Panc1 (cell line): ENCODE measurements at regions not wholly inside any gene's neighbourhood (a gene's known extent, or its start where the extent isn't known, plus 50 kb on each side); places are given as distances from the start of the nearest gene placed in this dataset.

Experiments used
- ATAC-seq: fragments of 200-7000 bp; cut with Tn5 transposase; 2 replicates; pipeline ENCODE4 v1.9.1; 2020; ENCODE audit warnings: mild to moderate bottlenecking, moderate library complexity
- BruUV-seq: library from RNA; stranded (reverse); fragments of 400-500 nt; replicated peaks from 2 replicates; lab custom pipeline; 2021; lab: Mats Ljungman, UMichigan
- CTCF ChIA-PET: fragments of 300-600 bp; sonication (Branson Sonifier 250); formaldehyde crosslinking; loops from one replicate; lab custom pipeline; 2022; ENCODE audit warnings: antibody characterized with exemption; lab: Charles Lee
- POLR2A ChIA-PET: fragments of 300-600 bp; sonication (Branson Sonifier 250); formaldehyde crosslinking; loops from one replicate; lab custom pipeline; 2022; ENCODE audit warnings: antibody characterized with exemption; lab: Charles Lee
- DNase-seq: peaks from one replicate; pipeline ENCODE4 v3.0.0-alpha.2; 2010; ENCODE audit warnings: low read depth, low spot score
- H3K27ac ChIP-seq: 2 replicates; pipeline ENCODE4 v1.5.1; 2011; ENCODE audit warnings: mild to moderate bottlenecking, low read length, inconsistent platforms
- H3K27me3 ChIP-seq: fragments of 200-500 bp; sonication (Bioruptor generic); 2 replicates; pipeline ENCODE4 v1.6.0; 2014; ENCODE audit warnings: low read length, inconsistent platforms; ENCODE audit not compliant: control insufficient read depth, insufficient read depth
- H3K36me3 ChIP-seq: fragments of 200-500 bp; sonication (Bioruptor generic); 2 replicates; pipeline ENCODE4 v1.5.1; 2014; ENCODE audit warnings: inconsistent platforms, mild to moderate bottlenecking, low read length, moderate library complexity; ENCODE audit not compliant: control insufficient read depth, insufficient read depth
- H3K4me1 ChIP-seq: 2 replicates; pipeline ENCODE4 v1.5.1; 2011; ENCODE audit warnings: inconsistent platforms, mild to moderate bottlenecking, low read length, moderate library complexity; ENCODE audit not compliant: control insufficient read depth, insufficient read depth
- H3K4me3 ChIP-seq, 2 experiments: 2 replicates each; pipeline ENCODE4 v1.5.1; 2011 to 2012; ENCODE audit warnings: low read depth in 2 of 2, low read length in 2 of 2, mild to moderate bottlenecking in 2 of 2, inconsistent platforms in 1 of 2, moderate library complexity in 1 of 2
- H3K9me3 ChIP-seq: fragments of 200-500 bp; sonication (Bioruptor generic); 2 replicates; pipeline ENCODE4 v1.5.1; 2014; ENCODE audit warnings: low read depth, mild to moderate bottlenecking, inconsistent platforms, low read length, moderate library complexity; ENCODE audit not compliant: control insufficient read depth, insufficient read depth
- POLR2AphosphoS5 ChIP-seq: IDR thresholded peaks from 2 replicates; pipeline ENCODE4 v1.6.1; 2012; ENCODE audit warnings: mild to moderate bottlenecking, low read depth, low read length, moderate library complexity
- SIN3A ChIP-seq: IDR thresholded peaks from 2 replicates; pipeline ENCODE4 v1.6.1; 2012; ENCODE audit warnings: low read depth, mild to moderate bottlenecking, low read length, moderate library complexity, borderline replicate concordance; ENCODE audit not compliant: insufficient read depth
- TCF7L2 ChIP-seq: IDR thresholded peaks from 2 replicates; pipeline ENCODE4 v1.6.1; 2011; ENCODE audit warnings: mild to moderate bottlenecking, low read depth, low read length, inconsistent platforms
- in situ Hi-C: cut with HindIII; loops from 2 replicates; pipeline ENCODE4 v1.10.0; 2016; ENCODE audit warnings: low sequenced_read_pairs, low pct_unique_long_range_greater_than_20kb
- intact Hi-C: fragments of 100-400 bp; cut with micrococcal nuclease; formaldehyde crosslinking; loops from one replicate; pipeline ENCODE4 v1.10.0; 2022; ENCODE audit not compliant: unreplicated experiment
- TF ChIP-seq, protein P1 (sequence below): fragments of 450-650 bp; IDR thresholded peaks from 2 replicates; pipeline ENCODE4 v1.5.1; 2017; ENCODE audit warnings: mild to moderate bottlenecking
- TF ChIP-seq, protein P2 (sequence below), 2 experiments: IDR thresholded peaks; 2 replicates each; pipeline ENCODE4 v1.6.1; 2011 to 2012; ENCODE audit warnings: low read depth in 2 of 2, control low read depth in 1 of 2, low read length in 1 of 2, mild to moderate bottlenecking in 1 of 2, moderate library complexity in 1 of 2; ENCODE audit not compliant: insufficient read depth in 1 of 2

DNA sequence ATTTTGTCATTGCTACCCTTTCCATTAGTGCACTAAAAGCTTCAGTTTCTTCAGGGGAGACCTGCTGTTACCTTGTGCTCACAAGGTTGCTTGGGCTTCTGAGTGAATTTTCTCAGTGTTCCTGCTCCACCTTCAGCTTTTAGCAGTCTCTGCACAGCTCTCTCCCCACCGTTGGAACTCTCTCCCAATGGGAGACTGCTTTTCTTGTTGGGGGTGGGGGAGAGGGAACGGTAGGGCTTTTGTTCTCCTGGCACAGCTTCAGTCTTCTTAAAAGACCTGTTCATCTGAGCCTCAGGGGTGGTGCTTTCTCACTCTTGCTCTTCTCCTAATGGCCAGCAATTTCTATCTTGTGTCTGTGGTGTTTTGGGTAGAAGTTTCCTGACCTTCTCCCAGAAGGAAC lies 915.7 kb downstream of the EFNA5 start:
- ChIA-PET CTCF (no interaction called here), POLR2A (no interaction called here)
- H3K27me3 ChIP-seq: no peaks in the 10 kb centered on the region
- no peaks in the 10 kb centered on the region for H3K9me3 ChIP-seq
- no peak overlapping the region for H3K27ac ChIP-seq
- H3K4me1 ChIP-seq: no peaks in the 10 kb centered on the region
- TF ChIP-seq TCF7L2 (no peak), POLR2AphosphoS5 (no peak), SIN3A (no peak)
- TF ChIP-seq, protein P1, sequence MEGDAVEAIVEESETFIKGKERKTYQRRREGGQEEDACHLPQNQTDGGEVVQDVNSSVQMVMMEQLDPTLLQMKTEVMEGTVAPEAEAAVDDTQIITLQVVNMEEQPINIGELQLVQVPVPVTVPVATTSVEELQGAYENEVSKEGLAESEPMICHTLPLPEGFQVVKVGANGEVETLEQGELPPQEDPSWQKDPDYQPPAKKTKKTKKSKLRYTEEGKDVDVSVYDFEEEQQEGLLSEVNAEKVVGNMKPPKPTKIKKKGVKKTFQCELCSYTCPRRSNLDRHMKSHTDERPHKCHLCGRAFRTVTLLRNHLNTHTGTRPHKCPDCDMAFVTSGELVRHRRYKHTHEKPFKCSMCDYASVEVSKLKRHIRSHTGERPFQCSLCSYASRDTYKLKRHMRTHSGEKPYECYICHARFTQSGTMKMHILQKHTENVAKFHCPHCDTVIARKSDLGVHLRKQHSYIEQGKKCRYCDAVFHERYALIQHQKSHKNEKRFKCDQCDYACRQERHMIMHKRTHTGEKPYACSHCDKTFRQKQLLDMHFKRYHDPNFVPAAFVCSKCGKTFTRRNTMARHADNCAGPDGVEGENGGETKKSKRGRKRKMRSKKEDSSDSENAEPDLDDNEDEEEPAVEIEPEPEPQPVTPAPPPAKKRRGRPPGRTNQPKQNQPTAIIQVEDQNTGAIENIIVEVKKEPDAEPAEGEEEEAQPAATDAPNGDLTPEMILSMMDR: no peak; the same call in 1 of the 2 replicates
- TF ChIP-seq, protein P2, sequence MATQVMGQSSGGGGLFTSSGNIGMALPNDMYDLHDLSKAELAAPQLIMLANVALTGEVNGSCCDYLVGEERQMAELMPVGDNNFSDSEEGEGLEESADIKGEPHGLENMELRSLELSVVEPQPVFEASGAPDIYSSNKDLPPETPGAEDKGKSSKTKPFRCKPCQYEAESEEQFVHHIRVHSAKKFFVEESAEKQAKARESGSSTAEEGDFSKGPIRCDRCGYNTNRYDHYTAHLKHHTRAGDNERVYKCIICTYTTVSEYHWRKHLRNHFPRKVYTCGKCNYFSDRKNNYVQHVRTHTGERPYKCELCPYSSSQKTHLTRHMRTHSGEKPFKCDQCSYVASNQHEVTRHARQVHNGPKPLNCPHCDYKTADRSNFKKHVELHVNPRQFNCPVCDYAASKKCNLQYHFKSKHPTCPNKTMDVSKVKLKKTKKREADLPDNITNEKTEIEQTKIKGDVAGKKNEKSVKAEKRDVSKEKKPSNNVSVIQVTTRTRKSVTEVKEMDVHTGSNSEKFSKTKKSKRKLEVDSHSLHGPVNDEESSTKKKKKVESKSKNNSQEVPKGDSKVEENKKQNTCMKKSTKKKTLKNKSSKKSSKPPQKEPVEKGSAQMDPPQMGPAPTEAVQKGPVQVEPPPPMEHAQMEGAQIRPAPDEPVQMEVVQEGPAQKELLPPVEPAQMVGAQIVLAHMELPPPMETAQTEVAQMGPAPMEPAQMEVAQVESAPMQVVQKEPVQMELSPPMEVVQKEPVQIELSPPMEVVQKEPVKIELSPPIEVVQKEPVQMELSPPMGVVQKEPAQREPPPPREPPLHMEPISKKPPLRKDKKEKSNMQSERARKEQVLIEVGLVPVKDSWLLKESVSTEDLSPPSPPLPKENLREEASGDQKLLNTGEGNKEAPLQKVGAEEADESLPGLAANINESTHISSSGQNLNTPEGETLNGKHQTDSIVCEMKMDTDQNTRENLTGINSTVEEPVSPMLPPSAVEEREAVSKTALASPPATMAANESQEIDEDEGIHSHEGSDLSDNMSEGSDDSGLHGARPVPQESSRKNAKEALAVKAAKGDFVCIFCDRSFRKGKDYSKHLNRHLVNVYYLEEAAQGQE (IDR thresholded peaks at IDR 0.05; ENCODE audit: insufficient read depth in 1 of 2, low read depth in 2 of 2, low read length in 1 of 2): no peak
- in situ Hi-C loops: no loop called here
- BruUV-seq: no TSS peak
- intact Hi-C loops: no loop called here
- DNase-seq (no peak), ATAC-seq (no peak)
- no peak overlapping the region for H3K4me3 ChIP-seq
- no peaks in the 10 kb centered on the region for H3K36me3 ChIP-seq

DNA sequence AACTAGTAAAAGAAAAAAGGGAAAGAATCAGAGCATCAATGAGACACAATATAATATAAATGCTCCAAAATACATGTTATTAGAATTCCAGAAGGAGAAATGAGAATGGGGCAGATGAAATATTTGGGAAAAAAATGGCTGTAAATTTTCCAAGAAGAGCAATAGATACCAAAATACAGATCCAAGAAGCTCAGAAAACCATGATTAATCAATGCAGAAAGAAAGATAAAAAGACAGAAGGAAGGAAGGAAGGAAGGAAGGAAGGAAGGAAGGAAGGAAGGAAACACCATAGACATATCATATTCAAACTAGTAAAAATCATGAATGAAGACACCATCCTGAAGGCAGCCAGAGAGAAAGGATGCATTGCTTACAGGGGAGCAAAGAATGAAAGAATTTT lies 920.9 kb downstream of the EFNA5 start:
- H3K27ac ChIP-seq: no peak overlapping the region
- no peaks in the 10 kb centered on the region for H3K36me3 ChIP-seq
- intact Hi-C loops: no loop called here
- DNase-seq (no peak), ATAC-seq (no peak)
- no peak overlapping the region for H3K4me3 ChIP-seq
- no peaks in the 10 kb centered on the region for H3K27me3 ChIP-seq
- POLR2A ChIA-PET: no interaction called here
- no peak for TF ChIP-seq TCF7L2
- TF ChIP-seq SIN3A: no peak
- TF ChIP-seq, protein P1: no peak
- BruUV-seq: no TSS peak
- no peaks in the 10 kb centered on the region for H3K4me1 ChIP-seq
- no peaks in the 10 kb centered on the region for H3K9me3 ChIP-seq
- CTCF ChIA-PET: no interaction called here
- in situ Hi-C loops: no loop called here
